ENCODE measurements at regions not wholly inside any gene's neighbourhood (a gene's known extent, or its start where the extent isn't known, plus 50 kb on each side); places are given as distances from the start of the nearest gene placed in this dataset.
A peak's percentile ranks its signal among the peaks of the same experiment; 100 is the strongest.

- 0 out of 2 replicates have a peak, but pooled peaks have one; percentile 39 for ATAC-seq
- no peak overlapping the region for H3K4me3 Mint-ChIP-seq
- peaks cover 6% of the 10 kb centered on the region for H3K4me1 Mint-ChIP-seq
- TF ChIP-seq, protein P1, sequence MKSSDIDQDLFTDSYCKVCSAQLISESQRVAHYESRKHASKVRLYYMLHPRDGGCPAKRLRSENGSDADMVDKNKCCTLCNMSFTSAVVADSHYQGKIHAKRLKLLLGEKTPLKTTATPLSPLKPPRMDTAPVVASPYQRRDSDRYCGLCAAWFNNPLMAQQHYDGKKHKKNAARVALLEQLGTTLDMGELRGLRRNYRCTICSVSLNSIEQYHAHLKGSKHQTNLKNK (CRISPR knock-in tag; IDR thresholded peaks at IDR 0.05): no peak
- TF ChIP-seq SOX15 (CRISPR knock-in tag; IDR thresholded peaks at IDR 0.05): no peak
- TF ChIP-seq CBFB (CRISPR knock-in tag; IDR thresholded peaks at IDR 0.05; ENCODE audit: low read depth): no peak
- TF ChIP-seq USF1 (CRISPR knock-in tag; IDR thresholded peaks at IDR 0.05): no peak
- TF ChIP-seq JAZF1 (CRISPR knock-in tag; IDR thresholded peaks at IDR 0.05): no peak
- TF ChIP-seq TP53 (CRISPR knock-in tag; IDR thresholded peaks at IDR 0.05): no peak
- no peak for TF ChIP-seq ZNF423 (CRISPR knock-in tag; IDR thresholded peaks at IDR 0.05)
- TF ChIP-seq FOXP1 (CRISPR knock-in tag; IDR thresholded peaks at IDR 0.05; ENCODE audit: borderline replicate concordance): no peak
- TF ChIP-seq, protein P2, sequence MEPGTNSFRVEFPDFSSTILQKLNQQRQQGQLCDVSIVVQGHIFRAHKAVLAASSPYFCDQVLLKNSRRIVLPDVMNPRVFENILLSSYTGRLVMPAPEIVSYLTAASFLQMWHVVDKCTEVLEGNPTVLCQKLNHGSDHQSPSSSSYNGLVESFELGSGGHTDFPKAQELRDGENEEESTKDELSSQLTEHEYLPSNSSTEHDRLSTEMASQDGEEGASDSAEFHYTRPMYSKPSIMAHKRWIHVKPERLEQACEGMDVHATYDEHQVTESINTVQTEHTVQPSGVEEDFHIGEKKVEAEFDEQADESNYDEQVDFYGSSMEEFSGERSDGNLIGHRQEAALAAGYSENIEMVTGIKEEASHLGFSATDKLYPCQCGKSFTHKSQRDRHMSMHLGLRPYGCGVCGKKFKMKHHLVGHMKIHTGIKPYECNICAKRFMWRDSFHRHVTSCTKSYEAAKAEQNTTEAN (CRISPR knock-in tag; IDR thresholded peaks at IDR 0.05): no peak
- no peak for TF ChIP-seq ZBTB21 (CRISPR knock-in tag; IDR thresholded peaks at IDR 0.05; ENCODE audit: borderline replicate concordance)
- no peak for TF ChIP-seq SMAD3 (CRISPR knock-in tag; IDR thresholded peaks at IDR 0.05; ENCODE audit: borderline replicate concordance)
- H3K27ac Mint-ChIP-seq: no peak overlapping the region
- H3K27me3 Mint-ChIP-seq (ENCODE audit: low read depth): no peaks in the 10 kb centered on the region; the same call in 1 of the 2 replicates
- POLR2A ChIA-PET: no interaction called here
- H3K9me3 Mint-ChIP-seq: peaks cover 6% of the 10 kb centered on the region
- no peak for DNase-seq (ENCODE audit: low spot score)
- H3K36me3 Mint-ChIP-seq: no peaks in the 10 kb centered on the region
- CTCF ChIA-PET: interaction anchor here (0.7 to 1.9 kb wide), 4 partner anchors 9 to 188 kb away, joined by 3 to 5 read pairs (median 3); no protein-coding TSS in a partner anchor
These were observed 1004.2 kb downstream of the UQCRFS1 start for GRCh38 chr19:28208745-28209144.

GRCh38 chr19:28207244-28207643 is 1005.7 kb downstream of the UQCRFS1 start:
- Mint-ChIP-seq H3K4me3 (no peak overlapping the region), H3K36me3 (no peaks in the 10 kb centered on the region), H3K9me3 (peaks cover 12% of the 10 kb centered on the region), H3K27ac (no peak overlapping the region), H3K4me1 (peaks cover 6% of the 10 kb centered on the region), H3K27me3 (ENCODE audit: low read depth) (no peaks in the 10 kb centered on the region; the same call in 1 of the 2 replicates)
- CTCF ChIA-PET: interaction anchor here (1.9 kb wide), 1 partner anchor 10 kb away, joined by 5 read pairs; no protein-coding TSS in a partner anchor
- TF ChIP-seq ETV6 (CRISPR knock-in tag; IDR thresholded peaks at IDR 0.05) (no peak), USF1 (CRISPR knock-in tag; IDR thresholded peaks at IDR 0.05) (no peak), ZNF263 (CRISPR knock-in tag; IDR thresholded peaks at IDR 0.05; ENCODE audit: low read depth) (no peak), NFYB (CRISPR knock-in tag; conservative IDR thresholded peaks at IDR 0.05; ENCODE audit: low read depth) (no peak), ZNF671 (CRISPR knock-in tag; IDR thresholded peaks at IDR 0.05) (no peak)
- ATAC-seq: no peak
- DNase-seq (ENCODE audit: low spot score): no peak
- POLR2A ChIA-PET: no interaction called here

DNA sequence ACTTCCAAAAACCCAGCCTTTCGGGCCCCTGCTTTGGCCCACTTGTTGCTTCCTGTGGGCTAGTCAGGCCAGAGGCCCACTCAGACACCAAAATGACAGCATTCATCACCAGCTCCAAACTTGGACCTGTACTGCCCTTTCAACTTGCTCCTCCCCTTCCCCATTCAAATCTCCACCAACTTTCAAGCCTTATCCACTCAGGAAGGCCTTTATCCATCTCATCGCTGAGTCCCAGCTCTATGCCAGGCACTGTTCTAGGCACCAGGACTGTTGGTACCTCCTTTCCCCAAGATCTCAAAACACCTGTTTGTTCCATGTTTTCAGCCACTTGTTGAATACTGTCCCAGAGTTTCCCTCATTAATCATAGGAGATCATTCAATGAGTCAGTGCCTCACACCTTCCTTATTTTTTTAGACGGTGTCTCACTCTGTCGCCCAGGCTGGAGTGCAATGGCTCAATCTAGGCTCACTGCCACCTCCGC is 1011.4 kb downstream of the UQCRFS1 start:
- ATAC-seq: no peak
- no peak for DNase-seq (ENCODE audit: low spot score)
- H3K9me3 Mint-ChIP-seq: peaks cover 20% of the 10 kb centered on the region
- no peaks in the 10 kb centered on the region for H3K36me3 Mint-ChIP-seq
- CTCF ChIA-PET: no interaction called here
- no peaks in the 10 kb centered on the region for H3K4me1 Mint-ChIP-seq
- H3K4me3 Mint-ChIP-seq: no peak overlapping the region
- POLR2A ChIA-PET: no interaction called here
- H3K27me3 Mint-ChIP-seq (ENCODE audit: low read depth): no peaks in the 10 kb centered on the region; the same call in 1 of the 2 replicates
- no peak overlapping the region for H3K27ac Mint-ChIP-seq
- no peak for TF ChIP-seq CTCF (IDR thresholded peaks at IDR 0.05)
- TF ChIP-seq ETV6 (CRISPR knock-in tag; IDR thresholded peaks at IDR 0.05): no peak
- TF ChIP-seq, protein P3, sequence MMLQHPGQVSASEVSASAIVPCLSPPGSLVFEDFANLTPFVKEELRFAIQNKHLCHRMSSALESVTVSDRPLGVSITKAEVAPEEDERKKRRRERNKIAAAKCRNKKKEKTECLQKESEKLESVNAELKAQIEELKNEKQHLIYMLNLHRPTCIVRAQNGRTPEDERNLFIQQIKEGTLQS (CRISPR knock-in tag; conservative IDR thresholded peaks at IDR 0.05): no peak
- TF ChIP-seq HMGXB4 (CRISPR knock-in tag; IDR thresholded peaks at IDR 0.05): no peak
- no peak for TF ChIP-seq USF1 (CRISPR knock-in tag; IDR thresholded peaks at IDR 0.05)
- TF ChIP-seq, protein P2 (CRISPR knock-in tag; IDR thresholded peaks at IDR 0.05): no peak
- no peak for TF ChIP-seq SMAD3 (CRISPR knock-in tag; IDR thresholded peaks at IDR 0.05; ENCODE audit: borderline replicate concordance)
- TF ChIP-seq JUN (CRISPR knock-in tag; IDR thresholded peaks at IDR 0.05): no peak
- TF ChIP-seq, protein P1 (CRISPR knock-in tag; IDR thresholded peaks at IDR 0.05): no peak
- no peak for TF ChIP-seq GTF2I (CRISPR knock-in tag; conservative IDR thresholded peaks at IDR 0.05)
- TF ChIP-seq NR3C1 (CRISPR knock-in tag; conservative IDR thresholded peaks at IDR 0.05; ENCODE audit: low read depth): no peak
- no peak for TF ChIP-seq NR2C2 (CRISPR knock-in tag; IDR thresholded peaks at IDR 0.05)

Measured in WTC11 (cell line).